ENCODE measurements at regions not wholly inside any gene's neighbourhood (a gene's known extent, or its start where the extent isn't known, plus 50 kb on each side); places are given as distances from the start of the nearest gene placed in this dataset.

- TF ChIP-seq ZNF462 (CRISPR knock-in tag; IDR thresholded peaks at IDR 0.05) (no peak), REST (IDR thresholded peaks at IDR 0.05; ENCODE audit: unreplicated experiment) (no peak), STAT1 (IDR thresholded peaks at IDR 0.05; ENCODE audit: unreplicated experiment) (no peak), EZH2phosphoT487 (IDR thresholded peaks at IDR 0.05; ENCODE audit: unreplicated experiment) (no peak), NANOG (IDR thresholded peaks at IDR 0.05; ENCODE audit: borderline replicate concordance) (no peak), JUNB (IDR thresholded peaks at IDR 0.05; ENCODE audit: unreplicated experiment) (no peak)
Measured at GRCh38 chr7:45435131-45435530, 139.0 kb upstream of the ADCY1 start (continued).

GRCh38 chr7:45435846-45436245 lies 138.3 kb upstream of the ADCY1 start:
- no peak overlapping the region for H3K27ac ChIP-seq (ENCODE audit: low read depth)
- no peaks in the 10 kb centered on the region for H3K36me3 Mint-ChIP-seq (ENCODE audit: low read depth)
- H4K20me1 ChIP-seq (replicated peaks; ENCODE audit: insufficient read depth), result no peaks in the 10 kb centered on the region
- peaks cover 8% of the 10 kb centered on the region; the same call in 2 of the 3 replicates for H3K4me1 Mint-ChIP-seq
- H3K9me3 Mint-ChIP-seq, result no peaks in the 10 kb centered on the region
- no peak overlapping the region for H3K27ac Mint-ChIP-seq
- no peak overlapping the region for H3K4me3 Mint-ChIP-seq
- no peaks in the 10 kb centered on the region for H3F3A ChIP-seq (replicated peaks; ENCODE audit: low read depth)
- no peaks in the 10 kb centered on the region for H3K79me2 ChIP-seq (replicated peaks; ENCODE audit: insufficient read depth)
- H3K9me2 ChIP-seq (ENCODE audit: insufficient read depth), result no peaks in the 10 kb centered on the region
- H3K4me1 ChIP-seq (ENCODE audit: insufficient read depth), result no peaks in the 10 kb centered on the region
- DNase-seq (ENCODE audit: low spot score), result no peak
- H3K27me3 ChIP-seq (ENCODE audit: insufficient read depth), result no peaks in the 10 kb centered on the region
- H3K27me3 Mint-ChIP-seq (ENCODE audit: insufficient read depth, low read depth, poor library complexity), result no peaks in the 10 kb centered on the region
- ATAC-seq, result no peak
- H3K4me2 ChIP-seq, result no peak overlapping the region
- H3K36me3 ChIP-seq (ENCODE audit: insufficient read depth), result no peaks in the 10 kb centered on the region
- H2AFZ ChIP-seq, result no peak overlapping the region
- H3K4me3 ChIP-seq, result no peak overlapping the region
- no peak for TF ChIP-seq STAT1 (IDR thresholded peaks at IDR 0.05; ENCODE audit: unreplicated experiment)
- no peak for TF ChIP-seq CTCF (conservative IDR thresholded peaks at IDR 0.05; ENCODE audit: low read depth in 2 of 2)
- TF ChIP-seq ZNF114 (CRISPR knock-in tag; IDR thresholded peaks at IDR 0.05), result no peak
- TF ChIP-seq ETS1 (IDR thresholded peaks at IDR 0.05), result no peak
- no peak for TF ChIP-seq CREB1 (CRISPR knock-in tag; IDR thresholded peaks at IDR 0.05; ENCODE audit: low read depth)
- no peak for TF ChIP-seq ZNF331 (CRISPR knock-in tag; IDR thresholded peaks at IDR 0.05; ENCODE audit: low read depth)
- TF ChIP-seq JUNB (IDR thresholded peaks at IDR 0.05; ENCODE audit: unreplicated experiment), result no peak
- TF ChIP-seq POLR2AphosphoS5 (IDR thresholded peaks at IDR 0.05; ENCODE audit: low read depth), result no peak

Data from GM23338 (cell line).